ENCODE measurements at regions not wholly inside any gene's neighbourhood (a gene's known extent, or its start where the extent isn't known, plus 50 kb on each side); places are given as distances from the start of the nearest gene placed in this dataset.

DNA sequence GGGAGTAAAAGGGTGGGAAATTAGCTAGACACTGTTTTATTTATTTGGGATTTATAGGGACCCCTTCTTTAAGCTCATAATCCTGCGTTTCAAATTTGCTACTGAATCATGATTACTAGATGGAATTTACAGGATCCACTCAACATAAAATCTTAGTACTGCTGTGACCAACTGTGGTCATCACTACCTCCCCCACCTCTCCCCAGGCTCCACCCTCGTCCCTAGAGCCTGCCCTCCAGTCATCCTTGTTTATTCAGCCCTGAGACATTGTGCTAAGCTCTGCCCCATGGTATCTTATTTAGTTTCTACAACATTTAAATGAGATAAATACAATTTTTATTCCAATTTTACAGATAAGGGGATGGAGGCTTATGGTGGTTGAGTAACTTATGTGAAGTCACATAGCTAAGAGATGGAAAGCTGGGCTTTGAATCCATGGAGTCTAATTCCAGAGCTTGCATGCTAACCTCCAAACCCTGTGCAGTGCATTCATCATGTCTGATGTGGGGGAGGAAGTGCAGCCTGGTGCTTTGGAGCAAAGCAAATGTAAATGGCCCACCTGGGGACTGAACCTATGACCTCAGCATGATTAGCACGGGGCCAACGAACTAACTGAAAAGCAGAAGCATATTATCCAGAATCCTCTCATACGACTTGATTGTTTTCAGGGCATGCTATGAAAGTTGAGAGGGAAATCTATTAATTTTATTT lies 502.4 kb downstream of the TMEM182 start:
- no peaks in the 10 kb centered on the region for H3K27me3 ChIP-seq (replicated peaks)
- no peaks in the 10 kb centered on the region for H3K4me1 ChIP-seq (replicated peaks)
- DNase-seq (ENCODE audit: low read depth in 1 of 2, low spot score in 2 of 2) = no peak
- no peaks in the 10 kb centered on the region for H3K36me3 ChIP-seq
- no peak overlapping the region for H3K27ac ChIP-seq
- H3K9me3 ChIP-seq (replicated peaks) = no peaks in the 10 kb centered on the region
- no peak overlapping the region for H3K4me3 ChIP-seq

DNA sequence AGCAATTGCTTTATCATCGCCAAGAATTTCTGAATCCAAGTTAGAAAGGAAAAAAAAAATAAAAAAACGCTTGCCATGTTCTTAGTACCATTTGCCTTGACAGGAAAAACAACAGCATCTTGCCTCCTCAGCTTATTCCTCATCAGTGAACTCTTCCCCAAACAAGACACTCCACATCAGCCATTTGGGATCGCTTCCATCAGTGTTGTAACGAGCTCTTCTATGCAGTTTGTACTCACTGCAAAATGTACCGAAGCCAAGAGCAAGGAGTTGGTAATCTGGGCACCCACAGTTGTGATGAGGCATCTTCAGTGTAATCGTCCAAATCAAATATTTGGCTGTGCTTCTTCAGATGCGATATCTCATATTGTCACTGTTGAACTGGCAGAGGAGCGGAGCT lies 503.7 kb downstream of the TMEM182 start:
- Histone ChIP-seq H3K27me3 (replicated peaks) (no peaks in the 10 kb centered on the region), H3K36me3 (no peaks in the 10 kb centered on the region), H3K4me1 (replicated peaks) (no peaks in the 10 kb centered on the region), H3K9me3 (replicated peaks) (no peaks in the 10 kb centered on the region; the same call in 1 of the 2 replicates), H3K4me3 (no peak overlapping the region), H3K27ac (no peak overlapping the region)
- no peak for DNase-seq (ENCODE audit: low read depth in 1 of 2, low spot score in 2 of 2)

DNA sequence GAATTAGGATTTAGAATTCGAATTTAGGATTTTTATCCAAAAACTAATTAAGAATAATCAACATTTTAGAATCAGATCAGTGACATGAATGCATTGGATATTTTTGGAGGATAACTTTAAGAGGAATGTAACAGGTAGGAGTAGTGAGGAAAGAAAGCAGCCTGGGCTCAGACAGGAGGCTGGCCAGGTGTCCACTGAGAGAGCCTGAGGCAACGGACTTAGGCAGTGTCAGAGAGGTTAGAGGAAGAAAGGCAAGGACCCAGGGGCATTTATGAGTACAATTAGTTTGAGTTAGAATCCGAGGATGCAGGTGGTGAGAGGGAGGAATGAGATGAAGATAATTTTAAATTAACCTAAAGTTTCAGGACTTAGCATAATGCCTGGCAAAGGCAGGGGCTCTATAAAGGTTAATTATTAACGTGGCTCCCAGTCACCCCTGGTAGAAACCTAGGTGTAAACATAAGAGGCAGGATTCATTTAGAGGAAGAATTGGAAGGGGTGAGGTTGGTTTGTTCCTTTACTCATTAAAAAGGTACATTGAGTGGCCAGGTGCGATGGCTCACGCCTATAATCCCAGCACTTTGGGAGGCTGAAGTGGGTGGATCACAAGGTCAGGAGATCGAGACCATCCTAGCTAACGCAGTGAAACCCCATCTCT lies 507.1 kb downstream of the TMEM182 start:
- no peaks in the 10 kb centered on the region for H3K27me3 ChIP-seq (replicated peaks)
- H3K36me3 ChIP-seq = no peaks in the 10 kb centered on the region
- H3K27ac ChIP-seq = no peak overlapping the region
- H3K4me3 ChIP-seq = no peak overlapping the region
- no peak for DNase-seq (ENCODE audit: low read depth in 1 of 2, low spot score in 2 of 2)
- no peaks in the 10 kb centered on the region; the same call in 1 of the 2 replicates for H3K9me3 ChIP-seq (replicated peaks)
- no peaks in the 10 kb centered on the region for H3K4me1 ChIP-seq (replicated peaks)

DNA sequence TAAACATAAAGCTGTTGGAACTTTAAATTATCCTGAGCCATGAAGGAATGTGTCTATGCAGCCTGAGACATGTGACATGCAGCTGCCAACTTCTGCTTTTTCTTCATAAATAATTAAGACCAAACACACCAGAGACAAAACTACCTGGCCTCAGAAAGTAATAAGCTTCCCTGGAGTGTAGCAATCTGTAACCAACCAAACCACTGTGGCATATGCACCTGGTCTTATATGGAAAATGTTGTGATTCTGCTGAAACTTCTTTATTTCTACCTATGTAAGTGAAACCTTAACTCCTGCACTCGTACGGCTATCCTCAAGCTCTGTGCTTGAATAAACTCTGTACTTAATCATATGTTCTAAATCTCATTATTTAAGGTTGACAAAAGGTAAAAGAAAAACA lies 515.0 kb downstream of the TMEM182 start:
- H3K4me3 ChIP-seq = no peak overlapping the region
- no peaks in the 10 kb centered on the region for H3K4me1 ChIP-seq (replicated peaks)
- DNase-seq (ENCODE audit: low read depth in 1 of 2, low spot score in 2 of 2) = no peak
- no peaks in the 10 kb centered on the region for H3K9me3 ChIP-seq (replicated peaks)
- H3K36me3 ChIP-seq = no peaks in the 10 kb centered on the region
- H3K27me3 ChIP-seq (replicated peaks) = no peaks in the 10 kb centered on the region
- H3K27ac ChIP-seq = no peak overlapping the region

DNA sequence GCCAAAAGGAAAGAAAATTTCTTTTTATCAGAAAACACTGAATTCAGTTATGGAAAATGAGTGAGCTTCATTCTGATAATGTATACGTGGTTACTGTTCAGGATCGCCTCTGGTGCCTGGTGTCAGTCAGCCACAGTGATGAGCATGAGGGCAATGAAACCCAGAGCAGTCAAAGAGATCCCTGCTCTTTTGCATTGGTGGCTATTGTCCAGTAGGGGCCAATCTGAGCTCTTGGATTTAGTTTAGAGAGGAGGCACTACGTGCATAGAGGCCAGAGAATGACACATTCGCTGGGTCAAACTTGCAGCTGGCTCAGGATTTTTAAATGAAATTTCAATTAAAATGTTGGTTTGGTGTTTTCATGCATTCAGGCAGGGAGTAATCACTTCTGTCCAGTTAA lies 522.9 kb downstream of the TMEM182 start:
- H3K9me3 ChIP-seq (replicated peaks) = no peaks in the 10 kb centered on the region
- H3K27me3 ChIP-seq (replicated peaks) = no peaks in the 10 kb centered on the region
- no peak for DNase-seq (ENCODE audit: low read depth in 1 of 2, low spot score in 2 of 2)
- H3K4me3 ChIP-seq = no peak overlapping the region
- no peak overlapping the region for H3K27ac ChIP-seq
- H3K36me3 ChIP-seq = no peaks in the 10 kb centered on the region
- no peaks in the 10 kb centered on the region for H3K4me1 ChIP-seq (replicated peaks)

DNA sequence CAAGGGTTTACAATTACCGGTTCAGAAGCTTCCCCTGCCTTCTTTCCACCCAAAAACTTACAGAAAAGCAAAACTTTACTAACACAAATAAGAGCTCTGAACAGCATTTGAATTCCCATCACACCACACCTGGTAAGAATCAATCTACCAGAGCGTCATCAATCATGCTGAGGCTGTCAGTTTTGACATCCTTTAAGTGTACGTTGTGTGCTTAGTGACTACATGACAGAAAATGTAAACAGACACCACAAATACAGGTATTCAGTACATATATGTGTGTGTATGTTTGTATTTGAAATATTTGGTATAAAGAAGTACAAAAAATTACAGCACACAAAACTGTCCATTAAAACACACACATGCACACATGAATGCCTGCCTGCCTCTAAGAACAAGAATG lies 523.5 kb downstream of the TMEM182 start:
- no peaks in the 10 kb centered on the region for H3K9me3 ChIP-seq (replicated peaks)
- H3K36me3 ChIP-seq = no peaks in the 10 kb centered on the region

DNA sequence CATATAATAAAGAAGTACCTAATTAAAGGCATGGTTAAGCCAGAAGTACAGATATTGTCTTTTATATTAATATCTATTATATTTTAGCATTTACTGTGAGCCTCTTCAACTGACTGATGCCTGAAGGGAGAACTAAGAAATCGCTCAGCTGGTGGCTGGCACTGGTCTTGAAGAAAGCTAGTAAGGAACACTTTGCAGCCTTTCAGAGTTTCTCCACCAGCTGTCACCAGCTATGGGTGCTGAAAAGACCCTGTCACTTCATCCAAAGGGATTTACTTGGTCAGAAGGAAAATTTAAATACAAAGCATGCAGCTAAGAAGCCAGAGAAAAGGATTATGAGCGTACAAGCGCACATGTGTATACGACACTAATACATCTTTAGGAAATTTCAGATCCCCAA lies 525.9 kb downstream of the TMEM182 start:
- Histone ChIP-seq H3K27ac (no peak overlapping the region), H3K36me3 (no peaks in the 10 kb centered on the region), H3K4me3 (no peak overlapping the region), H3K4me1 (replicated peaks) (no peaks in the 10 kb centered on the region), H3K27me3 (replicated peaks) (no peaks in the 10 kb centered on the region), H3K9me3 (replicated peaks) (no peaks in the 10 kb centered on the region)
- DNase-seq (ENCODE audit: low read depth in 1 of 2, low spot score in 2 of 2) = no peak

More for the DNA sequence above, 523.5 kb downstream of the TMEM182 start:
- Histone ChIP-seq H3K4me1 (replicated peaks) (no peaks in the 10 kb centered on the region), H3K27me3 (replicated peaks) (no peaks in the 10 kb centered on the region), H3K27ac (no peak overlapping the region), H3K4me3 (no peak overlapping the region)
- no peak for DNase-seq (ENCODE audit: low read depth in 1 of 2, low spot score in 2 of 2)

DNA sequence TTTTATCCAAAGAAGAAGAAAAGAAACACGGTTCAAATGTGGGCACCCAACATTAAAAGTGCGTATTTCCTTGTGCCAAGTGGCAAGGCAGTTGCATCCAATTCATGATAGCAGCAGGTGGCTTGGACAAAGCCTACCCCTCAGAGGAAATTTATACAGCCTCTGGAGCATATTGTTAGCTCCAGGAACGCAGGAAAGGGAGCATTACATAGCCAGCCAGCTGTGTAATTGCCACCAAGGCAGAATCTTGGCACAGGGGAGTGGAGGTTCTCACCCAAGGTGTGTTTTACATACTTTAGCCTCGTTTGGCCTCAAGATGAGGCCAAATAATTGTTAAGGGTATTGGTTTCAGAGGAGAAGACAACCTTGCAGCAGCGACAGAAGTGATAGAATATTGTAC lies 526.9 kb downstream of the TMEM182 start:
- no peak for DNase-seq (ENCODE audit: low read depth in 1 of 2, low spot score in 2 of 2)
- no peaks in the 10 kb centered on the region for H3K36me3 ChIP-seq
- no peaks in the 10 kb centered on the region; the same call in 1 of the 2 replicates for H3K9me3 ChIP-seq (replicated peaks)
- H3K4me3 ChIP-seq = no peak overlapping the region
- no peaks in the 10 kb centered on the region for H3K27me3 ChIP-seq (replicated peaks)
- H3K27ac ChIP-seq = no peak overlapping the region
- no peaks in the 10 kb centered on the region for H3K4me1 ChIP-seq (replicated peaks)

DNA sequence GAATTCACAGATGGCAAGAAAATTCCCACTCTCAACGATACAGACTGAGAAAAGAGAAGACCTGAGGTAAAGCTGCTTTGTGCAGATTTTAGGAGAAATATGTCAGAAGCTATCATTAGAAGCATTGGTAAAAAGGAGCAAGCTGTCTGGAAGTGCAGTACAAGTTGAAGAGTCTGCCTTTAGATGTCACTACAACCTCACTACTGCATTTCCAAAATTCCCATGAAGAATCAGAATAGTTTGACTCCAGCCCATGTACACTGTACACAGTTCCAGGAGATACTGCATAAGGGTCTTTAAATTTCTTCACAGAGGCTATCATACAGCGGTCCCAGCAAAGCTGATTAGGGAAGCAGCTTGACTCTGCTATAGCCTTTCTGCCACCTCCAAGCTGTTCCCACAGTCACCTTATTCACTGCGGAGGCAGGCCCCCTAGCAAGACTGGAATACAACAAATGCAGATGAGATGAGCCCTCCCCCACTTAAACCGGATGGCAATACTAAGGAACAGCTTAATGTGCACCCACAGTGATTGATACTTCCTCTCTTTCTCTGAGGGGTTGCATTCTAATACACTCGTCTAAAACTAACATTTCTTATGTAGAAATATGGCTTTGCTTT lies 527.4 kb downstream of the TMEM182 start:
- no peak for DNase-seq (ENCODE audit: low read depth in 1 of 2, low spot score in 2 of 2)
- H3K4me3 ChIP-seq = no peak overlapping the region
- H3K27ac ChIP-seq = no peak overlapping the region

DNA sequence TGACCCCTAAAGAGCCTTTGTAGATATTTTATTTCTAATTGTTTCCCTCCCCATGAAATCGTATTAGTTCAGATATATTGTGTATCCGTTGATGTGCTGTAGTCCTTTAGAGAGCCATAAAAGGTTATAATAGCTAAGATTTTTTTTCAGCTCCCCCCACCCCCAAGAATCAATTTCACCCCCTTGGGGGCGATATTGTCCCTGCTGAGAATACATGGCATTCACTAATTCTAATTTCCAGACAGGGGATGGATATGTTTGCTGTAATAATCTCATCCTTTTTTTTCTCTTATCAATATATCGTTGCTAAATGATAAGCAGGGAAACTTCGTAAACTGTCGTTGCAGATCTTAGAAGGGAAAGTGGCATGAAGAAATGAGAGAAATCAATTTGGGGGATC lies 530.7 kb downstream of the TMEM182 start:
- Histone ChIP-seq H3K36me3 (no peaks in the 10 kb centered on the region), H3K27me3 (replicated peaks) (no peaks in the 10 kb centered on the region), H3K4me3 (no peak overlapping the region), H3K4me1 (replicated peaks) (no peaks in the 10 kb centered on the region), H3K27ac (no peak overlapping the region), H3K9me3 (replicated peaks) (no peaks in the 10 kb centered on the region; the same call in 1 of the 2 replicates)
- no peak for DNase-seq (ENCODE audit: low read depth in 1 of 2, low spot score in 2 of 2)

More for the DNA sequence above, 527.4 kb downstream of the TMEM182 start:
- Histone ChIP-seq H3K4me1 (replicated peaks) (no peaks in the 10 kb centered on the region), H3K27me3 (replicated peaks) (no peaks in the 10 kb centered on the region), H3K9me3 (replicated peaks) (no peaks in the 10 kb centered on the region; the same call in 1 of the 2 replicates), H3K36me3 (no peaks in the 10 kb centered on the region)

DNA sequence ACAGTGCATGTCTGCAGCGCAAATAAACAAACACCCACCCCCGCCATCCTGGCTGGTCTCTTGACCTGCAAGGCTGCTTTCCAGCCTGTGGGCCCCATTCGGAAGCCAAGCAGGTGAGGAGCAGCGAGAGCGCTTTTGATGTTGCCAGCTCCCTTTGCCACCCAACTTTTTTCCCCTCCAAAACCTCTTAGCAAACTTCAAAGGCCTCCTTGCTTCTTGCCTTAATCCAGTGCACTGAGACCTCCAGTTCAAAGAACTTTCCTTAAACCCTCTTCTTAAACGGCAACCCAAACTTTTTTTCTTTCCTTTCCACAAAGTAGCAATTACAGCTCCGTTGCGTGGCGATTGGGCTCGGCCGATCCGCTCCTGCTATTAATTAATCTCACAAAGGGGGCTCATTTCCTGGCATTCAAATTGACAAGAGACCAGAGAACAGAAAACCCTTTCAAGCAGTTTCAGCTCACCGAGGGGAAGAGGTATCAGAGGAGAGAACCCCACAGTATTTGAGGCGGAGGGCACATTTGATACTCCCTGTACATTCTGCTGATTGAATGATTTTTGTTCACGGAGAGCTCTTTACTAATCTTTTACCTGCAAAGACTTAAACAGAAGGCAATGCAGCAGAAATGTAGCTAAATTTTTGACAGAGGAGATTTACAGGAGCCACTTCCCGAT lies 531.4 kb downstream of the TMEM182 start:
- no peaks in the 10 kb centered on the region for H3K27me3 ChIP-seq (replicated peaks)
- no peaks in the 10 kb centered on the region for H3K4me1 ChIP-seq (replicated peaks)
- H3K36me3 ChIP-seq = no peaks in the 10 kb centered on the region
- no peak overlapping the region for H3K27ac ChIP-seq
- no peak for DNase-seq (ENCODE audit: low read depth in 1 of 2, low spot score in 2 of 2)
- no peaks in the 10 kb centered on the region; the same call in 1 of the 2 replicates for H3K9me3 ChIP-seq (replicated peaks)
- no peak overlapping the region for H3K4me3 ChIP-seq

DNA sequence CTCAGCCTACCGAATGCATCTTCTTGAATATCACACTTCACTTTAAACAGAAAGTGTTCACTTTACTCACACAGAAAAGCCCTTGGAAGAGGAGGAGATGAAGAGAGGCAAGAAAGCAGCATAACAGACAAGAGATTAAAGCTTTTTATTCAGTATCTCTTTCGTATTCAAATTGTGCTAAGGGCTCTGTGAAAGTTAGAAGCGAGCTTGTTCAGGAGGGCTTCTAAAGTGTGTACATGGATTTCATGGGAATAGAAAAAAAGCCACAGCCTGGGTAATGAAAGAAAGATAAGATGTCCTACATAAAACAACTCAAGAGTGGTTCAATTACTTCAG lies 531.9 kb downstream of the TMEM182 start:
- H3K4me3 ChIP-seq = no peak overlapping the region
- H3K9me3 ChIP-seq (replicated peaks) = no peaks in the 10 kb centered on the region; the same call in 1 of the 2 replicates
- no peak overlapping the region for H3K27ac ChIP-seq
- no peaks in the 10 kb centered on the region for H3K27me3 ChIP-seq (replicated peaks)
- no peaks in the 10 kb centered on the region for H3K36me3 ChIP-seq
- no peak for DNase-seq (ENCODE audit: low read depth in 1 of 2, low spot score in 2 of 2)
- no peaks in the 10 kb centered on the region for H3K4me1 ChIP-seq (replicated peaks)

DNA sequence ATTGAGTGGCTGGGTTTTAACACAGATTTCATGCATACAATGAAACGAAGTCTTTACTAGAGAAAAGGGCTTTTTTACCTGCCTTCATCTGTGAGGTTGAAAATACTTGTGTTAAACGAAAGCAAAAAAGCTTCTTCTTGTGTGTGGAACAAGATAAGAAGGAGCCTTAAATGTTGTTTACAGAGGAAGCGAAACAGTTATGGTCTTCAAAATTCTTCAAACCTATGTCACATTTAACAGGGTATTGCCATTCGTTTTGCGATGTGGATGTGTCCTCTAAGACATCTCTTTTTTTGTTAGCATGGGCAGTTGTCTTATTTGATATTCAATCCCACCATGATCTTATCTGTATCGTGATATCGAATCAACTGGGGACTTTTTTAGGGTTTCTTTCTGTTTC lies 532.6 kb downstream of the TMEM182 start:
- H3K27me3 ChIP-seq (replicated peaks) = no peaks in the 10 kb centered on the region
- no peaks in the 10 kb centered on the region for H3K4me1 ChIP-seq (replicated peaks)
- no peak for DNase-seq (ENCODE audit: low read depth in 1 of 2, low spot score in 2 of 2)
- H3K4me3 ChIP-seq = no peak overlapping the region
- no peaks in the 10 kb centered on the region for H3K36me3 ChIP-seq
- H3K9me3 ChIP-seq (replicated peaks) = no peaks in the 10 kb centered on the region; the same call in 1 of the 2 replicates
- no peak overlapping the region for H3K27ac ChIP-seq

DNA sequence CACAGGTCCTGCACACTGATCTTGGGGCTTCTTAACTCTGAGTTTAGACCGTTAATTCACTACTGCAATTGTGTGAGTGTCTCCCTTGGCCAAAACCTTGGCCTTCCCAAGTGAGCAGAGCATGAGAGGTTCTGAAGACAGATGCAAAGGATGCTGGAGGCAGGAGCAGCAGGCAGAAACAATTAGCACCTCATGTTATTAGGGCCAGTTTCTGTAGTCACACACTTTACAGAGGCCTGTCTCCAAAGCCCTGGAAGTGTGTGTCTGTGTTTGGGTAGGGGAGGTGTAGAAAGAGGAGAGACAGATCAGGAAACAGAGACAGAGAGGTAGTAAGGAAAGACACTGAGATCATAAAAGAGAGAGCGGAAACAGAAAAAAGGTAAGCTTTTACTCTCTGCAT lies 533.8 kb downstream of the TMEM182 start:
- H3K9me3 ChIP-seq (replicated peaks) = no peaks in the 10 kb centered on the region; the same call in 1 of the 2 replicates
- no peaks in the 10 kb centered on the region for H3K36me3 ChIP-seq
- no peaks in the 10 kb centered on the region for H3K27me3 ChIP-seq (replicated peaks)
- no peak overlapping the region for H3K27ac ChIP-seq
- no peak for DNase-seq (ENCODE audit: low read depth in 1 of 2, low spot score in 2 of 2)
- H3K4me3 ChIP-seq = no peak overlapping the region
- no peaks in the 10 kb centered on the region for H3K4me1 ChIP-seq (replicated peaks)

Measured in SJSA1 (cell line).